ENCODE measurements at regions not wholly inside any gene's neighbourhood (a gene's known extent, or its start where the extent isn't known, plus 50 kb on each side); places are given as distances from the start of the nearest gene placed in this dataset.

- Mint-ChIP-seq H3K9me3 (no peaks in the 10 kb centered on the region), H3K4me1 (no peaks in the 10 kb centered on the region), H3K27ac (no peak overlapping the region), H3K4me3 (no peak overlapping the region), H3K36me3 (no peaks in the 10 kb centered on the region), H3K27me3 (ENCODE audit: insufficient read depth, low read depth) (peaks cover 4% of the 10 kb centered on the region)
- Histone ChIP-seq H3K27me3 (no peaks in the 10 kb centered on the region), H3F3A (ENCODE audit: low read depth) (no peaks in the 10 kb centered on the region), H4K20me1 (ENCODE audit: low read depth) (no peaks in the 10 kb centered on the region), H3K9me3 (ENCODE audit: low read depth) (no peaks in the 10 kb centered on the region), H3K4me3 (no peak overlapping the region), H3K9ac (no peak overlapping the region), H3K79me2 (ENCODE audit: low read depth) (no peaks in the 10 kb centered on the region), H3K36me3 (no peaks in the 10 kb centered on the region), H3K4me2 (no peak overlapping the region), H2AFZ (replicated peaks) (no peak overlapping the region), H3K27ac (no peak overlapping the region), H3K4me1 (no peaks in the 10 kb centered on the region)
- DNase-seq (ENCODE audit: low spot score), result no peak
- TF ChIP-seq, protein P1, sequence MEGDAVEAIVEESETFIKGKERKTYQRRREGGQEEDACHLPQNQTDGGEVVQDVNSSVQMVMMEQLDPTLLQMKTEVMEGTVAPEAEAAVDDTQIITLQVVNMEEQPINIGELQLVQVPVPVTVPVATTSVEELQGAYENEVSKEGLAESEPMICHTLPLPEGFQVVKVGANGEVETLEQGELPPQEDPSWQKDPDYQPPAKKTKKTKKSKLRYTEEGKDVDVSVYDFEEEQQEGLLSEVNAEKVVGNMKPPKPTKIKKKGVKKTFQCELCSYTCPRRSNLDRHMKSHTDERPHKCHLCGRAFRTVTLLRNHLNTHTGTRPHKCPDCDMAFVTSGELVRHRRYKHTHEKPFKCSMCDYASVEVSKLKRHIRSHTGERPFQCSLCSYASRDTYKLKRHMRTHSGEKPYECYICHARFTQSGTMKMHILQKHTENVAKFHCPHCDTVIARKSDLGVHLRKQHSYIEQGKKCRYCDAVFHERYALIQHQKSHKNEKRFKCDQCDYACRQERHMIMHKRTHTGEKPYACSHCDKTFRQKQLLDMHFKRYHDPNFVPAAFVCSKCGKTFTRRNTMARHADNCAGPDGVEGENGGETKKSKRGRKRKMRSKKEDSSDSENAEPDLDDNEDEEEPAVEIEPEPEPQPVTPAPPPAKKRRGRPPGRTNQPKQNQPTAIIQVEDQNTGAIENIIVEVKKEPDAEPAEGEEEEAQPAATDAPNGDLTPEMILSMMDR (IDR thresholded peaks at IDR 0.05), result no peak
- no peak for TF ChIP-seq EZH2phosphoT487 (IDR thresholded peaks at IDR 0.05)
- TF ChIP-seq EZH2 (IDR thresholded peaks at IDR 0.05), result no peak
Observed at GRCh38 chr2:191560411-191560980, 117.4 kb upstream of the NABP1 start.

- H3F3A ChIP-seq (ENCODE audit: low read depth), result no peaks in the 10 kb centered on the region
- H3K36me3 Mint-ChIP-seq, result no peaks in the 10 kb centered on the region
- H3K27ac ChIP-seq, result no peak overlapping the region
- no peak overlapping the region for H3K4me3 ChIP-seq
- peaks cover 4% of the 10 kb centered on the region for H3K27me3 Mint-ChIP-seq (ENCODE audit: insufficient read depth, low read depth)
- H3K27me3 ChIP-seq, result no peaks in the 10 kb centered on the region
- H3K36me3 ChIP-seq, result no peaks in the 10 kb centered on the region
- H2AFZ ChIP-seq (replicated peaks), result no peak overlapping the region
- no peak overlapping the region for H3K9ac ChIP-seq
- no peak for DNase-seq (ENCODE audit: low spot score)
- H3K4me1 ChIP-seq, result no peaks in the 10 kb centered on the region
- H3K27ac Mint-ChIP-seq, result no peak overlapping the region
- no peaks in the 10 kb centered on the region for H3K4me1 Mint-ChIP-seq
- H3K4me2 ChIP-seq, result no peak overlapping the region
- H4K20me1 ChIP-seq (ENCODE audit: low read depth), result no peaks in the 10 kb centered on the region
- no peaks in the 10 kb centered on the region for H3K9me3 Mint-ChIP-seq
- no peaks in the 10 kb centered on the region for H3K9me3 ChIP-seq (ENCODE audit: low read depth)
- no peaks in the 10 kb centered on the region for H3K79me2 ChIP-seq (ENCODE audit: low read depth)
- H3K4me3 Mint-ChIP-seq, result no peak overlapping the region
- TF ChIP-seq, protein P1 (IDR thresholded peaks at IDR 0.05), result no peak
- TF ChIP-seq EZH2 (IDR thresholded peaks at IDR 0.05) (no peak), EZH2phosphoT487 (IDR thresholded peaks at IDR 0.05) (no peak)
Observed at GRCh38 chr2:191565120-191565519, 112.8 kb upstream of the NABP1 start.

DNA sequence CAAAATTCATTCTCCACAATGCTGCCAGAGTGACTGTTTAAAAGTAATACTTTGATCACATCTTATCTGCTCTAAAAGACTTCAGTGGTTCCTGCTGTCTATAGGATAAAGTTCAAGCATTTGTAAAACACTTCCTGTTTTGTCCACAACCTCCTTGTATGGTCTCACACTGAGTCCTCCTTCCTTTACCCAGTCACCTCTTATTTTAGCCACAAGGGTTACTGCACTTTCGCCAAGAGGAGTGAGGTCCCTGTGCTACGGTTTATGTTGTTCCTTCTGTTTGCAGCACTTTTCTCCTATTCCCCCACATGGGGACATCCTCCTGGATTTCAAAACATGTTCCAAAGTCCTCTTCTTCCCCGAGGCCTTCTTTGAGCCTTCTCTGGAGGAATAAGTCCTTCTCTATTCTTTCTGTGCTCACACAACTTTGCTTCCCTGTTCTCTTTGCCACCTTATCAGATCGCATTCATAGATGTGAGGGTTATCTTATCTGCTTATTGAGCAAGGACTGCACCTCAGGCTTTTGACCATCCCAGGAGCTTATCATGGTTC lies 112.2 kb upstream of the NABP1 start:
- Histone ChIP-seq H3K9me3 (ENCODE audit: low read depth) (no peaks in the 10 kb centered on the region), H3K27me3 (no peaks in the 10 kb centered on the region), H3K79me2 (ENCODE audit: low read depth) (no peaks in the 10 kb centered on the region), H3K4me1 (peaks cover under 1% of the 10 kb centered on the region), H3K4me2 (no peak overlapping the region), H3K4me3 (no peak overlapping the region), H4K20me1 (ENCODE audit: low read depth) (no peaks in the 10 kb centered on the region), H3F3A (ENCODE audit: low read depth) (no peaks in the 10 kb centered on the region), H3K9ac (no peak overlapping the region), H2AFZ (replicated peaks) (no peak overlapping the region), H3K36me3 (no peaks in the 10 kb centered on the region), H3K27ac (no peak overlapping the region)
- H3K4me3 Mint-ChIP-seq, result no peak overlapping the region
- H3K4me1 Mint-ChIP-seq, result no peaks in the 10 kb centered on the region
- no peaks in the 10 kb centered on the region for H3K36me3 Mint-ChIP-seq
- no peak overlapping the region for H3K27ac Mint-ChIP-seq
- TF ChIP-seq EZH2phosphoT487 (IDR thresholded peaks at IDR 0.05), result no peak
- TF ChIP-seq, protein P1 (IDR thresholded peaks at IDR 0.05), result no peak
- DNase-seq (ENCODE audit: low spot score), result no peak
- peaks cover 5% of the 10 kb centered on the region for H3K27me3 Mint-ChIP-seq (ENCODE audit: insufficient read depth, low read depth)
- H3K9me3 Mint-ChIP-seq, result no peaks in the 10 kb centered on the region

Measured in neural progenitor cell (in vitro differentiated cells).